ENCODE measurements at regions not wholly inside any gene's neighbourhood (a gene's known extent, or its start where the extent isn't known, plus 50 kb on each side); places are given as distances from the start of the nearest gene placed in this dataset.

- no peak for DNase-seq (ENCODE audit: low spot score)
Observed at GRCh38 chr17:12376276-12376675, 289.4 kb upstream of the MYOCD start.

- DNase-seq (ENCODE audit: low spot score): no peak
Observed at GRCh38 chr17:12386225-12386624, 279.5 kb upstream of the MYOCD start.

DNA sequence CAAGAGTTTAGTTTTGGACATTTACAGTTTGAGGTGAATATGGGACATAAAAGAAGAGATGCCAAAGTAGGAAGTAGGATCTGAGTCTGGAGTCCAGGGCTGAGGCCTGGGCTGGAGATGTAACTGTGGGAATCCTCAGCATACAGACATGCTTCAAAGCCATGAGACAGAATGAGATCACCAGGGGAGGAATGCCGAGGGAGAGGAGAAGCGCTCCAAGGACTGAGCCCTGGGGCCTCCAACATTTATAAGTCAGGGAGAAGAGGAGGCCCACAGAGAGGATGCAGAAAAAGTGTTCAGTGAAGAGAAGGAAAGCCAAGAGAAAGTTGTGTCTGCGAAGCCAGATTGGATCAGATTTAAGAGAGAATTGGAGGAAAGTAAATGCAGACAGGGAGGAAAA is 277.5 kb upstream of the MYOCD start:
- DNase-seq (ENCODE audit: low spot score): no peak

GRCh38 chr17:12389421-12389820 is 276.3 kb upstream of the MYOCD start:
- no peak for DNase-seq (ENCODE audit: low spot score)

GRCh38 chr17:12390631-12391030 is 275.1 kb upstream of the MYOCD start:
- no peak for DNase-seq (ENCODE audit: low spot score)

GRCh38 chr17:12391468-12391867 is 274.2 kb upstream of the MYOCD start:
- DNase-seq (ENCODE audit: low spot score): no peak

- peak; percentile 26 for DNase-seq (ENCODE audit: low spot score)
Observed at GRCh38 chr17:12395733-12396354, 269.8 kb upstream of the MYOCD start.

DNA sequence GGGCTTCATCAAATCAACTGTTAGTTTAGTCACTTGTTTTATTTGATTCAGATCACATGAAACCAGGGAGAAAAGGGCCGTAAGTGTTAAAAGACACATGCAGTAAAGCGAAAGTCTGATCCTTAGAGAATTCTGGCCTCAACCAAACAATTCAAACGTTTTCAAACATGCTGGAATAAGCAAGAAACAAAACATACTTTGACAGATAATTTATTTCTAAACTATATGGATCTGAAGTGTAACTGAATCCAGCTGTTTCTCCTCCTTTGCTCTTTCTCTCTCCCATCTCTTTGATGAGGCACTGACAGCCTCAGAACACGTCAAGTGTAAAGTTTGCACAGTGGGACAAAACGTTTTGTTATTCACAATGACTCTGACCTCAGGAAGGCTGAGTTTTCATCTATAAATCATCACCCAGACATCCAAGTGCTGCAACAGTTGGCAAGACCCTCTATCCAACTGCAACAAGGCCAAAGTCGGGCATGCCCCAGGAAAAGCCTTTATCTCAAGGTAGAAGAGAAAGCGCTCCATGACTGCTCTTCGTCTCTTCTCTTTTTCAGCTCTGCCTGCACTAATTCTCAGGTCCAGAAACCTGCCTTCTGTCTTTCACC is 267.1 kb upstream of the MYOCD start:
- no peak for DNase-seq (ENCODE audit: low spot score)

- no peak for DNase-seq (ENCODE audit: low spot score)
Observed at GRCh38 chr17:12402963-12403622, 262.6 kb upstream of the MYOCD start.

GRCh38 chr17:12403881-12404398 is 261.8 kb upstream of the MYOCD start:
- DNase-seq (ENCODE audit: low spot score): no peak

- no peak for DNase-seq (ENCODE audit: low spot score)
Observed at GRCh38 chr17:12406623-12407215, 259.0 kb upstream of the MYOCD start.

- no peak for DNase-seq (ENCODE audit: low spot score)
Observed at GRCh38 chr17:12407495-12408252, 258.0 kb upstream of the MYOCD start.

DNA sequence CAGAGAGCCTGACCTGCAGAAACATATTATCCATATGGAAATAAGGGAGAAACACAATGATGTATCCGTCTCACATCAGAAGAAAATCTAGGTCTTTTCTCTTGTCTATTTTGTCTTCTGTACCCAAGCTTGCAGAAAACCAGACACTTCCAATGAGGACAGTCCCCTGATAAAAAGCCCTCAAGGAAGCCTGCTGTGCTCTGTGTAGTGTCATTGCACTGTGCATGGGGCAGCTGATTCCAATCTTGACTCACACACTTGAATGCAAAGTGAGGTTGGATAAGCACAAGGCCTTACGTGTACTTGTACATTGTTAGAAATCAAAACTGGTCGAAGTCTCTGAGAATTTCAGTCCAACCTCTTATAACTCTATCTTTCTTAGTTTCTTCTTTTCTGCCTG is 256.6 kb upstream of the MYOCD start:
- no peak for DNase-seq (ENCODE audit: low spot score)

- DNase-seq (ENCODE audit: low spot score): no peak
Observed at GRCh38 chr17:12410717-12411116, 255.0 kb upstream of the MYOCD start.

GRCh38 chr17:12415031-12415430 is 250.7 kb upstream of the MYOCD start:
- DNase-seq (ENCODE audit: low spot score): no peak

DNA sequence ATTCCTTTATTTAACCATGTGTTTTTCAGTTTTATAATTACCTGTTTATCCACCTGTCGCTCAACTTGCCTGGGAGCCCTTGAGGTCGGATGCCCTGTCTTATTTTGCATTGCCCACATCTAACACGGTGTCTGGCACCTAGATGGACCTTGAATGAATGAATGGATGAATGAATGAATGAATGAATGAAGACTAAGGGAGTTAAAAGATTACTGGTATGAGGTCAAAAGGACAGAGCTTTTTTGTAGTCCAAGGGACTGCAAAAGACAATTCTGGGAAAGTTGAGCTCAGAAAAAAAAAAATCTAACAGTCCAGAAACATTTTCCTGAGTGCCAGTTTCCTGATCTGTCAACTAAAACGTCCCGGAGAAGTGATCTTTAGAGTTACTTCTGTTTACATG is 244.6 kb upstream of the MYOCD start:
- no peak for DNase-seq (ENCODE audit: low spot score)

DNA sequence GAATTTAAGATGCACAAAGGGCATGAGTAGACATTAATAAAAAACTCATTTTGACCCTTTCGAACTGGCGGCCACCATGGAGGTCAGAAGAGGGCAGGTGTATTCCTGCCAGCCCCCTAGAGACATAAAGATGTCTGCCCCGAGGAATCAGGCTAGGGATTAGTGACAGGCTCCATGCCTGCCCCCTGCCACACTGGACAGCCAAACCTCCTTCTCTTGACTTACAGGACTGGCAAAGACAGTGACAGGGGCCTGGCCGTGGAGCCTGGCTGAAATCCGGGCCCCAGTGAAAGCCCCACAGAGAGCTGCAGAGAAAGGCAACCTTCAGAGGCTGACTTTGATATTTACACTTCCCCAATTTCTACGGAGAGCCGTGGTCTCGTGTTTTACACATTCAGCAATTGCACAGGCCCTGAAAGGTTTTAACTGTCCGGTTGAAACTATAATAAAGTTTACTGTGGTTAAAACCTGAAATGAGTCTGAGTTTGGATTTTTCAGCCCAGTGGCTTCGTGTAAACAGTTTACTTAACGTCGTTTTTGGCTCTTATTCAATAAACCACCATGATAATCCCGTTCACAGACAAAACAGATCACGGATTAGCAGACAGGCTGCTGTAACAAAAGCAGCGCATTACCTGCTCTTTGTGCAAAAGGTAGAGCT is 243.9 kb upstream of the MYOCD start:
- DNase-seq (ENCODE audit: low spot score): no peak

DNA sequence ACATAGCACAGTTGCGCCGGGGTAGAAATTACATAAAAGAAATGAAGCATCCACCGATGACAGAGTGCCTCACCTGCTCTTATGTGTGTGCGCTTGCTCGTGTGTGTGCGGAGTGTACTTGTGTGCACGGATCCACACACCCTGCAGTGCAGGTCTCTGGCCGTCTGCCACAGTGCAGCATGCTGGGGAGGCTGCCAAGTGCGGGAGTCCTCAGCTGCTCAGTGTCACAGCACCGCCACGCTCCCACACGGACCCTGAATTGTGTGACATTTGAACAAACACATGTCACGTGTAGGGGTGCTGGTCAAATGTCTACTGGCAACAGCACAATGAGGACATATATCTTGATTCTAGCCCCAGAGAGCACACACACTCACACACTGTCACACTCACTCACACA is 243.0 kb upstream of the MYOCD start:
- DNase-seq (ENCODE audit: low spot score): no peak

DNA sequence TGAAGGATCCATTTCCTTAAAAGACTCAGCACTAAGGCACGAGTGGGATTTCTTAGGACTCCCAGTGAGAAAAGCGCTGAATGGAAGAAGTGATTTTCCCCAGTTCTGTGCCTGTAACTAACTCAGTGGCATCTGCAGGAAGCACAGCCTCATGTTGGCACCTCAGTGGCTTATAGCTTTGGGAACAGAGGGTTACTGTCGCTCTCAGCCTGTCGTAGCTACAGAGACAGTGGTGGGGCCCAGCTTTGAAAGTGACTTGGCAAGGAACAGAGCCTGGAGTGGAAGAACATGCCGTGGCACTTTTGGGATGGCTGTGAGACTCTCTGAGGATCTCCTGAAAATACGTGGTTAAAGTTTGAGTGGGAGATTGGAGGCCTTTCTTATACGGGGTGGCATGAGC is 242.4 kb upstream of the MYOCD start:
- no peak for DNase-seq (ENCODE audit: low spot score)

DNA sequence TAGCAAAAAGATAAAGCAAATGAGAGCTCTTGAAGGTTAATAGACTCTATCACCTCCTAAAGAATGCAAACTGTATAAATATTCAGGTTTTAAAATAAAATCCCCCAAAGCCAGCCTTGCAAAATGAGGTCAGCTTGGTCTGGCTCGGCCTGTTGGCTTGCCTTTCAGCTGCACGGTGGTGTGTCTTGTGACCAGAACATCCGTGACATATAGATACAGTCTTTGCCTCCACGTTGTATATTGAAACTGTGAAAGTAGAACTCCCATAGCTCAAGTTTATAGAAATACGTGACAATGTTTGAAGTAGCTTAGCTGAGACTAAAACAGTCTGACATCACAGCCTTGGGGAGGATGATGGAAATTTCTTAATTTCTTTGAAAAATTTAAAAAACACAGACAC is 236.6 kb upstream of the MYOCD start:
- DNase-seq (ENCODE audit: low spot score): no peak

GRCh38 chr17:12431188-12431587 is 234.5 kb upstream of the MYOCD start:
- no peak for DNase-seq (ENCODE audit: low spot score)

DNA sequence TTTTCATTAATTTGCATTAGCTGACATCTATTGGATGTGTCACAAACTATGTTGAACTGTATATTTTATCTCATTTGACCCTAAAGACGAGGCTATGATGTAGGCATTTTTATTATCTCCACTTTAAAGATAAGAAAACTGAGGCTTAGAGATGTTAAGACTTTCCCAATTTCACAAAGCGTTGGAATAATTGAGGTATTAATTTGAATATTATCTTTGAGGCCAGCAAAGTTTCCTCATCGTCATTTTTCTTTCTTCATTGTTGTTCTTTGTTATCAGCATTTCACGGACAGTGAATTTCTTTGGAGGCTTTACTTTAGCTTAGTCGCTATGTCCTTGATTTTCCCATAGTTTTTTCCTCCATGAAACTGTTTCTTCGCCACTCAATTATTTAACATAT is 227.5 kb upstream of the MYOCD start:
- no peak for DNase-seq (ENCODE audit: low spot score)

Data from COLO829 (cell line).